Coronary artery (tissue), 2 donors: ENCODE measurements at regions not wholly inside any gene's neighbourhood (a gene's known extent, or its start where the extent isn't known, plus 50 kb on each side); places are given as distances from the start of the nearest gene placed in this dataset.

Experiments used
- DNase-seq: peaks from one replicate; pipeline ENCODE4 v3.0.0-alpha.2; 2017; ENCODE audit warnings: low spot score
- H3K27ac ChIP-seq, 2 donors: fragments of 200-600 bp; sonication (generic); one replicate each; pipeline ENCODE4 v1.5.1; 2016 to 2019
- H3K4me3 ChIP-seq: fragments of 200-600 bp; sonication (generic); 2 replicates; pipeline ENCODE4 v1.5.1; 2016; ENCODE audit warnings: mild to moderate bottlenecking, moderate library complexity
- CTCF ChIP-seq: fragments of 200-600 bp; sonication (generic); IDR thresholded peaks from one replicate; pipeline ENCODE4 v1.5.1; 2019; ENCODE audit warnings: antibody characterized with exemption

DNA sequence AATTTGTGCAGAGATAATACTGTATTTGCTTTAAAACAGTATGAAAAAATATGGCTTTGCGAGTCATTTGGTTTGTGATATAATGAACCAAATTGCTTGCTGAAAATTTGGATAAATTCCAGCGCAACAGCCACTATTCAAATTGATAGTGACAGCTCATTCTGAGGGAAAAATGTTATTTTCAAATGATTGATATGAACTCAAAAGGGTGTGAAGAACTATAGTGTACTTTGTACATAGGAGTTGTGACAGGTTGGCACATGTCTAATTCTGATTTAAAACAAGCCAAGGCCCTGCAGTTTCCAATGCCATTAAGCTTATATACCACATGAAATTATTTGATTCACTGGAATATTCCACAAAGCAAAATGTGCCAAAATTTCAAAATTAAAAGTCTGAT is 1628.9 kb upstream of the AGA start:
- DNase-seq, result no peak
- Histone ChIP-seq H3K4me3 (no peak overlapping the region), H3K27ac (no peak overlapping the region)
- no peak for TF ChIP-seq CTCF

GRCh38 chr4:179076865-179077264 is 1634.6 kb upstream of the AGA start:
- H3K4me3 ChIP-seq, result no peak overlapping the region
- TF ChIP-seq CTCF, result no peak
- H3K27ac ChIP-seq, result no peak overlapping the region
- DNase-seq, result no peak

GRCh38 chr4:179095585-179096221 is 1653.5 kb upstream of the AGA start:
- H3K27ac ChIP-seq, result no peak overlapping the region
- no peak for TF ChIP-seq CTCF
- no peak overlapping the region for H3K4me3 ChIP-seq
- no peak for DNase-seq

- no peak for TF ChIP-seq CTCF
- Histone ChIP-seq H3K4me3 (no peak overlapping the region), H3K27ac (no peak overlapping the region)
- no peak for DNase-seq
These were observed 1655.5 kb upstream of the AGA start for GRCh38 chr4:179097741-179098140.

DNA sequence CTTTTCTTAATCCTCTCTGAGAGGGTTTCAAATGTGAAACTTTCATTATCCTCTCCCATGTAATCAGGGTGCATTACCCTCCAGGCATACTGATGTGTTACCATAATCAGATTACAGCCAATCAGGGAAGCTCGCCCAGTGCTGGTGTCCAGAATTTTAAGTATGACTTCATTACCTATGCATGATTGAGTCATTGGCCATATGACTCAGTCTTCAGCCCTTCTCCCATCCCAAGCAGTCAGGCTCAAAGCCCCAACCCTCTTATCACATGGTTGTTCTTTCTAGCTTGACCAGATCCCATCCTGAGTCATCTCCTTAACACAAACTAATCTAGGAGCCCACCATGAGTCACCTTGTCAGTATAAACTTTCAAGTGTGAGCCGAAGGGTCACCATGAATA is 1668.1 kb upstream of the AGA start:
- DNase-seq, result no peak
- H3K4me3 ChIP-seq, result no peak overlapping the region
- TF ChIP-seq CTCF, result no peak
- no peak overlapping the region for H3K27ac ChIP-seq

GRCh38 chr4:179110816-179111215 is 1668.6 kb upstream of the AGA start:
- Histone ChIP-seq H3K27ac (no peak overlapping the region), H3K4me3 (no peak overlapping the region)
- no peak for TF ChIP-seq CTCF
- no peak for DNase-seq

GRCh38 chr4:179112441-179113170 is 1670.4 kb upstream of the AGA start:
- H3K27ac ChIP-seq, result no peak overlapping the region
- no peak for TF ChIP-seq CTCF
- DNase-seq, result no peak

More at GRCh38 chr4:179112441-179113170, 1670.4 kb upstream of the AGA start:
- H3K4me3 ChIP-seq, result no peak overlapping the region
